ENCODE measurements at regions not wholly inside any gene's neighbourhood (a gene's known extent, or its start where the extent isn't known, plus 50 kb on each side); places are given as distances from the start of the nearest gene placed in this dataset.
"Not testable (repeated sequence)": the region's sequence is repeated elsewhere in the genome, so short reads cannot be mapped to it uniquely, and the experiment has no call there.

GRCh38 chr5:10921160-10921559 is 160.1 kb upstream of the DAP start:
- DNase-seq (ENCODE audit: low read depth in 3 of 3), result no peak

DNA sequence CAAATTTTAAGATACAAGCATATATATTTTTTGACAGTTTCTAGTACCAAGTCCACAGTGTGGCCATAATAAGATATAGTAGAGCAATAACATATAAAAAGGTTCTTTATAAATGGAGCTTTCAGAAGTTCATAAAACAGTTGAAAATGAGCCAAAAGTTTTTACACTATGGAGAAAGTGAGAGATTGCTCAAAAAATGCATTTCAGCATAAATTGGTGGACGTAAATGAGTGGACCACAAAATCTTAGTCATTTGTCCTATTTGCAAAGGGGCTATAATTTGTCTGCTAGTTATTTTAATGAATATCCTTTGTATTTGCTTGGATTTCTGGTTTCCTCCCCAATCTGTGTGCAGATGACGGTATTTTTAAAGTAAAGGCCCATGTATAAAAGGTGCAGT is 159.4 kb upstream of the DAP start:
- no peak for DNase-seq (ENCODE audit: low read depth in 3 of 3)

DNA sequence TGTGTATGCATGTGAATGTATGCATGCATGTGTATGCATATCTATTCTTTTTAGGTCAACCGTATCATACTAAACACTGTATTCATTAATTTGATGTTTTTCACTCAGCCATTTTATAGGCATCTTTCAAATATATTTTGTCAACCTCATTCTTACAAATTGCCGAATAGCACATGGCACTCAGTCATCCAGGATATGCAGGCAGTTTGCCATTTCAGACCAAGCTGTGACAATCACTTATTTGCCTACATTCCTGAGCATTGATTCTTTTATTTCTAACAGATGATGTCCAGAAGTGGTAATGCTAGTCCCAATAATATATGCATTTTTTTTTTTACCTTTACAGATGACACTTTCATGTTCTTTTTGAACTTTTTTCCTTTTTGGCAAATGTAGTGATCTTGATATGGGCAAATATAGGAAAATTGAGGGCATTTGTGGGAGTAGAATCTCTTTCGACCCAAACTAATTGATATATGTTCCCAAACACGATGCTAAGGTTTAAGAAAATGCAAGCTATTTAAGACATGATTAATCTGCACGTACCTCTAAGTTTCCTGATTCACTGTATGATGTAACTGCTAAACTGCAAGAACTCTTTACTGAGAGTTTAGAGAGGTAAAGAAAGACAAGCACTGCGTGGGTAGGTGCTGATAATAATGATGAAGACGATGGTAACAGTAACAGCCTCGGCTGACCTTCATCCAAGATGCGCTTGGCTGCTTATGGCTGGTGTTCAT is 153.9 kb upstream of the DAP start:
- no peak for DNase-seq (ENCODE audit: low read depth in 3 of 3)

DNA sequence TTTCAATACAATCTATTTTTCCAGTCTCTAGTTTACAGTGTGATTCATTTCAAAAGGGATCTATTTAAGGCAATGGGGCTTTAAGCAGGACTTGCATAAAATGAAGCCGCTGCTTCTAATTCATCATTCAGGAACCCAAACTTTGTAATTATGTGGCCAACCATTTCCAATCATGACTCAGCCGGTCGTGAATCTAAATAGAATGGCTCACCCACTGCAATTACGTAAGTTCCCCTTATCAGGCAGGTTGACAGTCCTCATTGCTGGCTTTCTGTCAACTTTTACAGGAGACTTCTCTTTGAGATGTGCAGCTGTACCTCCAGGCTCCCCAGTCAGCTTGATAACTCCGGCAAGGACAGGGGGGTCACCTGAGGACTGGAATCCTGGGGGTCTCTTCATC is 152.8 kb upstream of the DAP start:
- DNase-seq (ENCODE audit: low read depth in 3 of 3), result no peak

DNA sequence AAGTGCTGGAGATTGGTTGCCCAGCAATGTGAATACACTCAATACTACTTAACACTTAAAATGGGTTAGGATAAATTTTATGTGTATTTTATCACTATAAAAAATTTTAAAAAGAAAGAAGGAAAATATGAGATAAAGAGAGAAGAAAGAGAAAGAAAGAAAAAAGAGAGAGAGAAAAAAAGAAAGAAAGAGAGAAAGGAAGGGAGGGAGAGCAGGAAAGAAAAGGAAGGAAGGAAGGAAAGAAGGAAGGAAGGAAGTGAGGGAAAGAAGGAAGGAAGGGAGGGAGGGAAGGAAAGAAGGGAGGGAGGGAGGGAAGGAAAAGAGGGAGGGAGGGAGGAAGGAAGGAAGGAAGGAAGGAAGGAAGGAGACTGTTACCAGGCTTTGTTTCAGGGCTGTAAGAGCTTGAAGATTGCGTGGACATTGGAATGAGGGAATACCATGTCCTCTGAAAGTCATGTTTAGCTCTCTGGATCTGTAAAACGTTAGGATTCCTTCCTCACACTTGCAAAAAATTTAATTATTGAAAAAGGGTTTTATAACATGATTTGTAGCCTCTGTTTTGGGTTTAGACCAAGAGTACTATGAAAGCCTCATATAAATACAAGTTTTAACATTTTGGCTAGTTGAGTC is 152.3 kb upstream of the DAP start:
- DNase-seq (ENCODE audit: low read depth in 3 of 3), result no peak

- DNase-seq (ENCODE audit: low read depth in 3 of 3), result no peak
Observed at GRCh38 chr5:10912435-10912834, 151.4 kb upstream of the DAP start.

DNA sequence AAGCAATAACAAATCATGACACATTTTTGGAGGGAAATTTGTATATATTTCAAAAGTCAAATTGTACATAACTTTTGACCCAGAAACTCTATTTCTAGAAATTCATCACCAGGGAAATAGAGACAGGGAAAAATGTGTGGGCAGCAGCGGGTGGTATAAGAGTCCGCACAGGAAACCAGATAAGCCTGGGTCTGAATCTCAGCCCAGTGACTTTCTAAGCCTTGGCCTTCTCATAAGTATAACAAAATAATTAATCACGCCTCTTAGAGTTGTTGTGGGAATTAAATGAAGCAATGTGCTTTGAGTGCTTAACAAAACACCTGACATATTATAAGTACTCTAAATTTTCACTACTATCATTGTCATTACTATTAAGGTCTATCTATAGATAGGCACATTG is 149.2 kb upstream of the DAP start:
- DNase-seq (ENCODE audit: low read depth in 3 of 3), result no peak

GRCh38 chr5:10904862-10905432 is 143.9 kb upstream of the DAP start:
- no peak for DNase-seq (ENCODE audit: low read depth in 3 of 3)

DNA sequence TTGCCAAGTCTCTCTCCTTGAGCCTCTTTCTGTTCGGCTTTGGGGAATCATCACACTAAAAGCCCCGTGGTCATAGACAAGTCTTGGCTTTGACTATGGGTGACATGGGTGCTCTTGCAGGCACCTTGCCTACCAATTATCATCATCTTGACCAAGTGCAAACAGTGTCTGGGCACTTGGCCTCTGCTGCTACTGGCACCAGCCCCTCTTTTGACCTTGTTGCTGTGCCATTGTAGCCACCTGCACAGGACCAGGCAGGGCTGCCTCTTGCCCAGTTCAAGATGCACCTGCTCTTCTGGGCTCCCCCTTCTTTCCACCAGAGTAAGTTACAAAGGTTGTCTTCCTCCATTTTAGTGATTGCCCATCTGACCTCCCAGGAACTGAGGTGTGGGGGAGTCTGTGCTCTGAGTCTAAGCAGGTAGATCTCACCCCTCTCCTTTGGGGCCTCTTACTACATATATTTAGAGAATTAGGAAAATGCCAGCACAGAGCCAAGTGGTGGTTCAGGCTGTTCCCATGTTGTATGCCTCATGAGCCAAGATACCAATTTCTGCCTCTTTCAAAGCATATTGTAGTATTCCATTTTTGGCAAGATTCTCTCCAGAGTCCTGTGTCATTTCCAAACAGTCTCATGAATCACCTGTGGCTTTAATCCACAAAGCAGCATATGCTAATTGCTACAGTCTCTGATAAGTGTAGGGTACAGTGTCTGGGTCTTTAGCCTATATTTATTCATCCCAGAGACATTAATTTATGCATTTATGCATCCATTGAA is 142.9 kb upstream of the DAP start:
- DNase-seq (ENCODE audit: low read depth in 3 of 3), result no peak

- no peak for DNase-seq (ENCODE audit: low read depth in 3 of 3)
Observed at GRCh38 chr5:10902145-10902544, 141.1 kb upstream of the DAP start.

DNA sequence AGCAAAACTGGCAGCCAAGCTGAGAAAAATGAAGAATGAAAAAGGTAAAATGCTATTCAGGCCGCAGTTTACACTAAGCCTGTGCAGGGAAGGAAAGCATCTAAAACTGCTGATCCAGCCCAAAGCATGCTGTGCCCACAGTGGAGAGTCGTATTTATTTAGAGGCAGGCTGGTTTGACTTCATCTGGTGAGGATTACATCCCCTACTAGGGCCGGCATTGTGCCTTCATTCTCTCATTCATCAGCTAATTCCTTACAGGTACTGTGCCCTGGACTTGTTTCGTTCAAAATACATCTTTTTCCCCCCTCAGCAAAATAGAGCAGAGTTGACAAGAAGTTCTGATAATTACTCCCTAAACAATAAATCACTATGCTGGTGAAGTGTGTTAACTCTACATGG is 137.5 kb upstream of the DAP start:
- no peak for DNase-seq (ENCODE audit: low read depth in 3 of 3)

GRCh38 chr5:10896016-10896415 is 135.0 kb upstream of the DAP start:
- DNase-seq (ENCODE audit: low read depth in 3 of 3), result no peak

- DNase-seq (ENCODE audit: low read depth in 3 of 3), result no peak
Observed at GRCh38 chr5:10894445-10895054, 133.5 kb upstream of the DAP start.

DNA sequence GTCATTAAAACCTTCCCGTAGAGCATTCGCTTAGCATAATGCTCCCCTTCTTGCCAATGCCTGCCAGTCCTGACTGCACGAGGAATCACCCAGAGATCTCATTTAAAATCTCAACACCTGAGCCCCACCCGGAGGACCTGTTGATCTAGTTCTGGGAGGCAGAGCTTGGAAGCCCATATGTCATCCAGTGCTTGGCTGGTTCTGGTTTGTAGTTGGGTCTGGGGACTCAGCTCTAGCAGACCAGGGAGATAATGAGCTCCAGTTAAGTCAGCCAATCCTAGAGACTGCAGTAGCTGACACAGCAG is 131.8 kb upstream of the DAP start:
- DNase-seq (ENCODE audit: low read depth in 3 of 3), result no peak

DNA sequence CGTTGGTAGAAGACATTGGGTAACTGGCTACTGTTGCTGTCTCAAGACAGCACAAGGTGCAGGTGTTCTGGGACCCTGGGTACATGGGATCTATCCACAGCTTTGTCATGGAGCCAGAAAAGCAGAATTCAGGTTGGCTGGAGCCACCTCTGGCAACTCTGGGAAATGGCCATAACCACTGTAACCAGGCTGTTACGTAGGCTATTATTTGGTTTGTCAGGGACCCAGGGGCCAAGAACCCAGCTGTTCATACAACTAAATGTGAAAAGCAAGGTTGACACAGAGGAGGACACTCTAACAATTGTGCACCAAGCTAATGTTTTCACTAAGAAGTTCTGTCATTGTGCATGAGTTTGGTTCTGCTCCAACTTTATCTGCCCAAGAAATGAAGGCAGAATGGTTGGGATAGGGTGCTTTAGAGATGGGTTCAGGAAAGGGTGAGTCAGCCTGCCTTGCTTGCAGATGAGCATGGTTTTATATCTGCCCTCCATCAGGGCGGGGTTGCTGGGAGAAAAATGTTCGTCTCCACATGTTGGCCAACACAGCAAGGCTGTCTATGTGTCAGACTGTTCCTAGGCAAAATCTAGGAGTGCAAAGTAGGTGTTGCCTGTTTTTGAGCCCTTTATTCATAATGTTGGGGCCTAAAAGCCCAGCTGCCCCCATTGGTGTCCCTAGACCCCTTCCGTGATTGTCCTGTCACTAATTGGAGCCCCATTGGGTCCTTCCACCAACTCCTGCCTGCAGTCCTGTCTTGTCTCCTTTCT is 131.3 kb upstream of the DAP start:
- no peak for DNase-seq (ENCODE audit: low read depth in 3 of 3)

DNA sequence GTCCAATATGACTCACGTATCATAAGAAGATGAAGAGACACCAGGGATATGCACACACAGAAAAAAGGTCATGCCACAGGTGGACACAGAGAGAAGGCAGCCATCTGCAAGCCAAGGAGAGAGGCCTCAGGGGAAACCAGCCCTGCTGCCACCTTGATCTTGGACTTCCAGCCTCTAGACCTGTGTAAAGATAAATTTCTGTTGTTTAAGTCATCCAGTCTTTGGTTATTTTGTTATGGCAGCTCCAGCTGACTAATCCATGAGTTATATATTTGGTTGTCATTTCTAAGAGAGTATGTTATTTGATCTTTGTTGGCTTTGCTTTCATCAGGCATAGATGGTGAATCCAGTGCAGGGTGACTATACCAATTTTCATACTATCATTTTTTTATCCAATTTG is 130.2 kb upstream of the DAP start:
- DNase-seq (ENCODE audit: low read depth in 3 of 3), result no peak

DNA sequence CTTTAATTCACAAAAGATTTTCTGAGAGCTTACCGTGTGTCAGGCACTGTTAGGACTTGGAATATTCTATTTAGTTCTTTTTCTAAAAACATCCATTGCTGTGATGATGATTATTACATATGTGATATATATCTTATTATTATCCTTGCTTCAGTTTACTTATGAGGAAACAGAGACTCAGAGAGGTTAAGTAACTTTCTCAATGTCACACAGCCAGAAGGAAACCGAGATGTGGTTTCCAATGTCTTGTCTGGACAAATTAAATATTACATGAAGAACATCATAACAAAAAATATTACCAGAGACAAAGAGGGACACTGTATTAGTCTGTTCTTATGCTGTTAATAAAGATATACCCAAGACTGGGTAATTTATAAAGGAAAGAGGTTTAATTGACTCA is 125.5 kb upstream of the DAP start:
- no peak for DNase-seq (ENCODE audit: low read depth in 3 of 3)

GRCh38 chr5:10885026-10885425 is 124.0 kb upstream of the DAP start:
- DNase-seq (ENCODE audit: low read depth in 3 of 3), result no peak

GRCh38 chr5:10883945-10884344 is 122.9 kb upstream of the DAP start:
- DNase-seq (ENCODE audit: low read depth in 3 of 3), result not testable (repeated sequence)

GRCh38 chr5:10880934-10881333 is 119.9 kb upstream of the DAP start:
- DNase-seq (ENCODE audit: low read depth in 3 of 3), result no peak

DNA sequence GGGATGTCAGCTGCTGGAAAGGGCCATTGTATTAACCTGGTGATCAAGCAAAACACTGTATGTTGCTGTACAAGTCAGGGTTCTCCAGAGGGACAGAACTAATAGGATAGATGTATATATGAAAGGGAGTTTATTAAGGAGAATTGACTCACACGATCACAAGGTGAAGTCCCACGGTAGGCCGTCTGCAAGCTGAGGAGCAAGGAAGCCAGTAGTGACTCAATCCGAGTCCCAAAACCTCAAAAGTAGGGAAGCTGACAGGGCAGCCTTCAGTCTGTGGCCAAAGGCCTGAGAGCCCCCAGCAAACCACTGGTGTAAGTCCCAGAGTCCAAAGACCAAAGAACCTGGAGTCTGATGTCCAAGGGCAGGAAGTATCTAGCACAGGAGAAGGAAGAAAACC is 116.0 kb upstream of the DAP start:
- DNase-seq (ENCODE audit: low read depth in 3 of 3), result not testable (repeated sequence)
